ENCODE measurements at regions not wholly inside any gene's neighbourhood (a gene's known extent, or its start where the extent isn't known, plus 50 kb on each side); places are given as distances from the start of the nearest gene placed in this dataset.

GRCh38 chr2:175755656-175756386 lies 246.2 kb downstream of the LNPK start:
- TF ChIP-seq, protein P1, sequence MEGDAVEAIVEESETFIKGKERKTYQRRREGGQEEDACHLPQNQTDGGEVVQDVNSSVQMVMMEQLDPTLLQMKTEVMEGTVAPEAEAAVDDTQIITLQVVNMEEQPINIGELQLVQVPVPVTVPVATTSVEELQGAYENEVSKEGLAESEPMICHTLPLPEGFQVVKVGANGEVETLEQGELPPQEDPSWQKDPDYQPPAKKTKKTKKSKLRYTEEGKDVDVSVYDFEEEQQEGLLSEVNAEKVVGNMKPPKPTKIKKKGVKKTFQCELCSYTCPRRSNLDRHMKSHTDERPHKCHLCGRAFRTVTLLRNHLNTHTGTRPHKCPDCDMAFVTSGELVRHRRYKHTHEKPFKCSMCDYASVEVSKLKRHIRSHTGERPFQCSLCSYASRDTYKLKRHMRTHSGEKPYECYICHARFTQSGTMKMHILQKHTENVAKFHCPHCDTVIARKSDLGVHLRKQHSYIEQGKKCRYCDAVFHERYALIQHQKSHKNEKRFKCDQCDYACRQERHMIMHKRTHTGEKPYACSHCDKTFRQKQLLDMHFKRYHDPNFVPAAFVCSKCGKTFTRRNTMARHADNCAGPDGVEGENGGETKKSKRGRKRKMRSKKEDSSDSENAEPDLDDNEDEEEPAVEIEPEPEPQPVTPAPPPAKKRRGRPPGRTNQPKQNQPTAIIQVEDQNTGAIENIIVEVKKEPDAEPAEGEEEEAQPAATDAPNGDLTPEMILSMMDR (IDR thresholded peaks at IDR 0.05), result no peak
- TF ChIP-seq POLR2A (IDR thresholded peaks at IDR 0.05), result no peak
